ENCODE measurements at regions not wholly inside any gene's neighbourhood (a gene's known extent, or its start where the extent isn't known, plus 50 kb on each side); places are given as distances from the start of the nearest gene placed in this dataset.

DNA sequence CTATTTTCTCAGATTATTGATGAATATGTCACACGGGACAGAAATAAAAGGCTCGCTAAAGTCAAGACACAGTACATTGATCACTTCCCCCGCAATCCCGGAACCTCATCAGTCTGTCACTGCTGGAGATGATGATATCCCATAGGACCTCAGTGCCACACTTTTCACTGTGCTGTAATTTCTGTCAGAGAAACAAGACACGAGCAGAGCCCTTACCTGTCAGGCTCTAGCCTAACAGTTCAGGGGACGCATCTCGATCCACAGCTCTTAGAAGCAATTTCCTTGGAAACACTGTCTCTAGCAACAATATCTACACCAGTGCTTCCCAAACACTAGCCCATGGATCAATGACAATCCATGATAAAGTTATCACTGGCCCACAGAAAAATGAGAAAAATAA lies 140.0 kb downstream of the GRIN2B start:
- no peak for DNase-seq (ENCODE audit: low read depth in 3 of 3)

DNA sequence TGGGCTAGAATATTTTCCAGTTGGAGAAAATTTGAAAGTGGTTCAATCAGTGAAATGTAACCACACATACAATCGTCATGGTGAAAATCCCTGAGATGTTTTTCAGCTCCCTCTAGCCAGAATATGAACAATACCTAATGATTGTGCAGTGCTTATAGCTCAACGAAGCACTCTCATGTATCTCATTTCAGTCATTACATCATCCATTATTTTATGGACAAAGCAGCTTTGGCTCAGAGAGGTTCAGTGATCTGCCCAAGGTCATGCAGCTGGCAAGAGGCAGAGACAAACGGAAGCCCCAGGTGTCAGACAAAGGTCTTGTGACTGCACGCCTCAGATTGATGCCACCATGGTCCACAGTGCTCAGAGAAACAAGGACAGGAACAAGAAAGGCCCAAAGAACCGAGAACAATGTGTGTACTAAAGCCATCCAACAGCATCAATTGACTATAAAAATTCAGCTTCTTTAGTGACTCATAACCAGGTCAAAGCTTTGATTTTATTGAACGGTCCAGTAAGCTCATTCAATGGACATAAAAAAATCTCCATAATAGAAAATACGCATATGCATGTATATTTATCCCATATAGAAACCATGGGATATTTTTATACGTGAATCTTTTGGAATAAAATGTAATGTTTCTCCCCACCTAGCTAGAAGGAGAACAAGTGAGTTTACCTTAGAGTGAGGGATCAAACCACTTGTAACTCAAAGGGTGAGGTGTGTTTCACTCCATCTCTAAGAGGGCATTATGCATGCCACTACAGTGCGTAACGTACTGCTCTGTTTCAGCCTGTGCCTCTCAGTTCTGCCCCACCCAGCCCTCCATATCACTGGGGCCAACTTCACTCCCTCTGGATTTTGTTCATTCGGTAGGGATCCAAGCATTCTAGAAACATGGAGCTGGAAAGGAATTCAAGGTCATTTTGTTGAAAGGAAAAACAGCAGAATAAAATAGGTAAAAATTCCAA lies 141.8 kb downstream of the GRIN2B start:
- no peak for DNase-seq (ENCODE audit: low read depth in 3 of 3)

DNA sequence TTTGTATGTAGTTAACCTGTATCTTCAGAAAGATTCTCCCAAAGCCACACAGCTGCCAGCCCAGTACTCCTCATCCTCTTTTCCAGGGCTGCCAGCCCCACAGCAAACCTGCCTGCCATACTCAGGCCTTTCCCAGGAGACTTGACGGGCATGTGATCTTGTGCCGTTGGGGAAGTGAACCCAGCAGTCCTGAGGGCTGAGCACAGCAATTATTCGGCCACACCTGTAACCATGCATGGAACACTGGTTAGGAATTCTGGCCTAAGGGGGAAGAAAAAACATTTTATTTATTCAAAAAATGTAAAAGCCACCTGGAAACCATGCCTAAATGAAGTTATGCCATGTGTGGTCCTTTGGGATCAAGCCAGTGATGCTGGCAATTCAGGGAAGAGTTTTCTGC lies 145.3 kb downstream of the GRIN2B start:
- DNase-seq (ENCODE audit: low read depth in 3 of 3): no peak

DNA sequence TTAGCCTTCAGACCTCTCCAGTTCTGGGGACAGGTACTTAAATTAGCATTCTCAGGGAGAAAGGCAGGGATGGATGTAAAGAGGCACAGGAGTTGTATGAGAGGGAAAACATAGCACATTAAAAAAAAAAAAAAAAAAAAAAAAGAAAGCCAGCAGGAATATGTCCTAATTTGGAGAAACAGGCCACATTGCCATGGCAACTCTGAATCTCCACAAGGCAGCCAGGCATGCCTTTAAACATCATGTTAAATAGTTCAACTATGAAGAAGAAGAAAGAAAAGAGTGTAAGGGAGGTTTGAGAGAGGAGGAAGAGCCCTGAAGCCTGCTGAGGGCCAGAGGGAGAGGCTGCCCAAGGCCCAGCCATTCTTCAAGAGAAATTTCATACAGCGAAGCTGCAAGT lies 145.8 kb downstream of the GRIN2B start:
- DNase-seq (ENCODE audit: low read depth in 3 of 3): no peak

DNA sequence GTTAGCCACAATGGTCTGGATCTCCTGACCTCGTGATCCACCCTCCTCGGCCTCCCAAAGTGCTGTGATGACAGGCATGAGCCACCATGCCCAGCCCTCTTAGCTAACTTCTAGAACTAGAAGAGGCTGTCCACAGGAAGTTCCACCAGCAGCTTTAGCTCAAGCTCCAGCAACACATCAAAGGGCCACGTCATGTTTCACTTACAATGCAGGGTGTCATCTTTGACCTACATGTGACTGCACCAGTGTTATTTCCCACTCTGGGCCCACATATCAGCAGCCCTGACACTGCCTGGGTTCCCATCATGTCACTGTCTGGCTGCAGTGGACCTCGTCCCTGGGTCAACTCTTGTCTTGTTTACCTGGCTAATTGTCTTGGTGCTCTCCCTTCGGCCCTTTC lies 147.2 kb downstream of the GRIN2B start:
- no peak for DNase-seq (ENCODE audit: low read depth in 3 of 3)

DNA sequence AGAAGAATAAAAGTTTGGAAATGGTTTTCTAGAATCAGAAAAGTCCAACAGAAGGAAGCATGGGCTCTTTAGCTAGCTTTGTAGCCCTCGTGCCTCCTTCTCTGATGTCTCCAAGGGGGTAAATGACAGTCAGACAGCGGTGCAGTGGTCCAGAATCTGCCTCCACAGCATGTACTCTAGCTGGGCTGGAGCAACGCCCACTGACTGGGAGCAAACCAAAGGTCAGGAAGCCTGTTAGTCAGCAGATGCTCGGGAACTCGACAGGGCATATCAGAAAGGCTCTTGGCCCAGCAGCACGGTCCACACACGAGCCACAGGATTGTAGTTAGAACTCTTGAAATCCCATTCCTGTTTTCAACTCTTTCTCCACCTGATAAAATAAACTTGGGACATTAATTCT lies 164.3 kb downstream of the GRIN2B start:
- DNase-seq (ENCODE audit: low read depth in 3 of 3): no peak

DNA sequence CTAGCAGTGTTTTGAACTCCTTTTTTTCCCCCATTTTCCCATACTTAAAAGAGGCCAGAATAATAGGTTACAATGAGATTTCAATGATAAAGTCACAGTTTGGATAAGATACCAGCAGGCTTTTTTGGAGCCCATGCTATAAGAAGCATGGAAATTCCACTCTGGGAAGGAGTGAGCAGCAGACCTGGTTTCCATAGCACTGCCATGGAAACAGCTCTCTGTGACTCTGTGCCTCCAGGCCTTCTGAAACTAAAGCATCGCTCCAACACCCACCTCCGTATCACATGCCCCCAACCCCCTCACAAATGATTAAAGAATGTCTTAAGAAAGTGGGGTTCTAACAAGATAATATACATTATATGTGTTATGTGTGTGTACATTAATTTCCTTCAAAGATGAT lies 165.0 kb downstream of the GRIN2B start:
- no peak for DNase-seq (ENCODE audit: low read depth in 3 of 3)

DNA sequence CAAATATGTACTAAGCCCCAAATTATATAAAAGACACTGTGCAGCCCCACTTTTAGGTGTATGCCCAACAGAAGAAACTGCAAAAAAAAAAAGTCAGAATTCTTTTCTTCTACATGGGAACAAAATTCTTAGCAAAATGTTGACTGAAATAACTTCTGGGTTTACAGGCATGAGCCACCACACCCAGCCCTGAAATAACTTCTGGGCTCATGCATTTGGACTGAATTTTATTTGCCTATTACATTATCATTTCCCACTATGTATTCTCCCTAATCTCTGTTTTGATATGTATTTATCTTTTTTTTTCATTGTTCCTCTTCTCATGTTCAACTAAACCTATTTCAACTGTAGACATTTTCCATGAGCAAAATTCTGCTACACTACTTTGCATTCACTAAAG lies 169.2 kb downstream of the GRIN2B start:
- no peak for DNase-seq (ENCODE audit: low read depth in 3 of 3)

DNA sequence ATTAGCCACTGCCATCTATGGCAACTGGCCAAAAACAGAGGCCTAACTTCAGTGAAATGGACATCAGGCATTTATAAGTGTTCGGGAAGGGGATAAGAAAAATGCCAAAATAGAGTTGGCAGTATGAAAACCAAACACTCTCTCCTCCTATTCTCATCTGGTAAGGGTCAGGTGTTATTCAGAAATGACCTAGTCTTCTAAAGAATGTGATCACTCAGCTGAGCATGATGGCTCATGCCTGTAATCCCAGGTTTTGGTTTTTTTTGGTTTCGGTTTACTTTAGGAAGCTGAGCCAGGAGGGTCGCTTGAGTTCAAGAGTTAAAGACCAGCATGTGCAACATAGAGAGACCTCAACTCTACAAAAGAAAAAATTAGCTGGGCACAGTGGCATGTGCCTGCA lies 170.3 kb downstream of the GRIN2B start:
- no peak for DNase-seq (ENCODE audit: low read depth in 3 of 3)

DNA sequence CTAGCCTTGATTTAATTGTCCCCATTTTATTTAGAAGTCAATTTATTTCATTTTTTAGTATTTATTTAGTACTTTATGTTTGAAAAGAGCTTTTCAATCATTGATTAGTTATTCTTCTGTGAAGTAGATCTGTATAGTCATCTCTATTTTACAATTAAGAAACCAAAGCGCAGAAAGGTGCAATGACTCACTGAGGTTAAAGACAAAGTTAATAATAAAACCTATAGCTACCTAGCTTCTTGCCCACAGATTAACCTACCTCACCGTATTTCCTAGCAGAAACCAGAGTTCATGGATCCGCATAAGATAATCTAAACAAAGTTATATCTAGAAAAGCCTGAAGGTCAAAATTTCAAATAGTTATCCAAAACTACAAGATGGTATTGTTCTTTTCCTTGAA lies 176.4 kb downstream of the GRIN2B start:
- DNase-seq (ENCODE audit: low read depth in 3 of 3): no peak

DNA sequence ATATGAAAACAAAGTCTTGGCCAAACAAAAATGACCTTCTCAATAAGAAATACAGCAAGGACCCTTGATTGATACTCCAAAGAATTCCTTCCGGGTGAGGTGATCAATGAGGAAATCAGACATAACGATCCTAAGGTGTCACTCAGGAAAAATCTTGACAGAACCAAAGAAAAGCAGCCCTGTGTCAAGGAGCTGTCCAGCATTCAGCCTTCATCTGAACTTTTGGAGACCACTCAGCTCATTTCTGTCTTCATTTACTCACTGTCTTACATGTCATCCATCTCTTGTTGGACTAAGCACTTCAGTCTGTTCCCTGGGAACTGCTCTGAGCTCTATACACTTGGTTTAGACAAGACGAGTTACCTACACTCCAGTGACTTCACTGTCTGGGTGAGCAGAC lies 179.9 kb downstream of the GRIN2B start:
- no peak for DNase-seq (ENCODE audit: low read depth in 3 of 3)

DNA sequence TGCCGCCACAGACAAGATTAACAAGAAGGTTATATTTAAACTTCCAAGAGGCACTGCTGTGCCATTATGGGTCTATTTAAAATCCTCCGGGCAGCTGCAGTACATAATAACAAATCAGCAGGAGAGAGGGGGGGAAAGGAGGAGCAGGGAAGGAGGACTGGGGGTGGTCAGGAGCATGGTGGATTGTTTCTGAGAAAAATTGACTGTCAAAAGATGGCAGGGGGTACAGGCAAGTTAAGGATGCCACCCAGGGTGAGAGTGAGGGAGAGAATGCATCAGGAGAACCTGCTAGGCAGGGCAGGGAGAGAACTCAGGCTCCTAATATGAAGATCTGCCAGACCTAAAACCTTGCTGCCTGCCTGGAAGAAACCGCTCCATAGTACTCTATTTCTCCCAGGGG lies 181.8 kb downstream of the GRIN2B start:
- DNase-seq (ENCODE audit: low read depth in 3 of 3): no peak

DNA sequence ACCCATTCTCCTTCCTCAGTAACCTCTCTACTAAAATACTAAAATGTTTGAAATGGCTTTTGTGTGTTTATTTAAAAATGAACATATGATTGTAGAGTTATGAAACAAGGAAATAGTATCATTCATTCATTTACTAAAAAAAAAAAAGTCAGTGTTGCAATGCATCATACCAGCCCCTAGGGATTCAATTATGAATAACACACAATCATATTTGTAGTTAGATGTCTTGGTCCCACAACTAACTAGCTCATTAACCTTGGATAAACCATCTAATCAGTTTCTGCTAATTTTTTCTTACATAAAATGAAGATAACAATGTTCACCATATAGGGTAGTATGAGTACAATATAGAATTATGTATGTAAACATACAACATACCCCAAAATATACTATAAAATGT lies 183.2 kb downstream of the GRIN2B start:
- DNase-seq (ENCODE audit: low read depth in 3 of 3): no peak

DNA sequence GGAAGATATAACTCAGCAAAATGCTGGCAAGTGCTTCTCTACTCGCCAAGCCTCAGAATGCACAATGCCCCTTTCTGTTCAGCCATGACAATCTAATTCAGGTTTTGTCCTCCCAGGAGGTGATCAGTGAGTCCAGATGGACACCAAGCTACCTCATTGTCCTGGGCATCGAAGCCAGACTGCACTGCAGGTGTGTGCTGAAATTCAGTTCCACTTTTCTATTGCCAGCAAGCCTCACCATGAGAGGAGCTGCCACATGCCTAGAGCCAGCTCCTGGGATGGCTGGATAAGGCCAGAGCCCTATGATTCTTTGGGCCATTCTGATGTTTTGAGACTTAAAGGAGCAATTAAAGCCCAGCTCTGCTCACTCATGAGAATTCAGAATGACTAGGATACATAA lies 186.7 kb downstream of the GRIN2B start:
- DNase-seq (ENCODE audit: low read depth in 3 of 3): no peak

DNA sequence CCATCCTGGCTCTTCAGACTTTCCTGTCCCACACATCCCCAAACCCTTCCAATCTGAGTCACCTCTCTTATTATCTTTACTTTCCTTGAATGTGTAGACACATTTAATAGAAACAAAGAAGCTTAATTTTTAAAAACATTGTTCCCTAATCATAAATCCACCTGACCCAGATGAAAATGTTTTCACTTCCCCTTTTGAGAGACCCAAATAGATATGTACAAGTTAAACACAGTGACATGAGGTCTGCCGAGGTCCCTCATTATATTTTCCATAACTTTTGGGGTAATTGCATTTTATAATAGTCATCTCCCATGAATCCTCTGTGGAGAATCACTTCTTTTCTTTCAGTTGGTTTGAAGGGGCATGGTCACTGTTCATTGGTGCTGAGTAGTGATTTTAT lies 191.1 kb downstream of the GRIN2B start:
- DNase-seq (ENCODE audit: low read depth in 3 of 3): no peak

DNA sequence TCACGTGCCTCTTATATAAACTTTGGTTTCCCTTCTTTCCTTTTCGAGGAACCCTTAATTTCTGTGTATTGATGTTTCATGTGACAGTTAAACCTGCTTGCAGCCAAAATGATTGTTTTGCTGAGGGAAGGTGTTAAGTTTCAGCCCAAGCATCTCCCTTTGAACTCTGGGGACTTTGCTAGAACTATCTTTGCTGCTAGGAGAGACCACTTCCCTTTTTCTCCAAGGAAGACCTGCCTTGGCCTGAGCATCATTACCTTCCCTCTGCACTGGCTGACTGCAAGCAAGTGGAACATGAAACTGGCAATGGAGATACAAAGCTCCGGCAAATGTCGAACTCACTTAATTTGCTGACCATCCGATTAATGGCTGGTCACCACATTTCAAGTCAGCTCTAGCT lies 192.8 kb downstream of the GRIN2B start:
- no peak for DNase-seq (ENCODE audit: low read depth in 3 of 3)

DNA sequence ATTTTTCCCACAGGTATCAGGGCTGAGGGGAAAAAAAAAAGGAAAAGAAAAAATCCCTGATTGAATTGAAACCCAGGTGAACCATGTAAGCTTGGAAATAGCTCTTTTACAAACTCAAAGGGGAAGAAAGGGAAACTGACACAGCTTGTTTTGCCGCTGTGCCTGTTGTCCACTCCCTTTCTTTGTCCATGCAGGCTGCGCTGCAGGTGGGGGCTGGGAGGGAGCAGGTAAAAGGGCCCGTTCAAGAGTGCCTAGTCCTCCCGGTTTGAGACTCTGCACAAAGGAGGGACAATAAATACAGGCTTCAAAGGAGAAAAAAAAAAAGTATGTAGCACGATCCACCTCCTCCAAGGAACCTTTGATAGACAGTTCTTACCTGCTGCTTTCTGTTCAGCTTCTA lies 194.8 kb downstream of the GRIN2B start:
- no peak for DNase-seq (ENCODE audit: low read depth in 3 of 3)

DNA sequence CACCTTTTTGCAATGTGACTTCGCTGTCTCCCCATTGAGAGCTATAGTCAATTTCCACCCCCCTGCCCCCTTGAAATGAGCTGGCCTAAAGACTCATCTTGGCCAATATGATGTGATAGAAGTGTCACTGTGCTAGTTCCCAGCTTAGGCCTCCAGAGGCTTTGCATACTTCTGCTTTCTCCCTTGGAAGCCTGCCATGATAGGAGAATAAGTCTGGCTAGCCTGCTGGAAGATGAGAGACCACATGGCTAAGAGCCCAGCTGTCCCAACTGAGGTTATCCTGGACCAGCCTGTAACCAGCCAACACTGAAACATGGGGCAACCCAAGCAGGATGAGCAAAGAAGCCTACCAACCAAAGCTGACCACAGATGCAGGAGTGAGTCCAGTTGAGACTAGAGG lies 196.9 kb downstream of the GRIN2B start:
- DNase-seq (ENCODE audit: low read depth in 3 of 3): no peak

DNA sequence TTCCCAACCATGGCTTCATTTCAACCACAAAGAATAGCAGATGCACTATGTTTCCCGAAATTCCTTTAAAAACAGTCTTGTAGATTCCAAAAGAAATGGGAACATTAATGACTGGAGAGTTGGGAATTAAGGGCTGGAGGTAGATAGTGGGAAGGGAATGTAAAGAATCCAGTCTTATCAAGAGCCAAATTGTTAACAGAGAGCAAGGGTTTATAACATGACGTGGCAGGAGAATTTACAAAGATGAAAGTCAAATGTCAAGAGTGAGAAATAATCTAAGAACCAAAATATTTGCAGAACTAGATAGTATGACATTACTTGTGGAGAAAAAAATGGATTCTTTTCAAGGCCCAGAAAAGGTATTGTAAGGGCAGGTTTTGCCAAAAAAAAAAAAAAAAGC lies 200.9 kb downstream of the GRIN2B start:
- no peak for DNase-seq (ENCODE audit: low read depth in 3 of 3)

DNA sequence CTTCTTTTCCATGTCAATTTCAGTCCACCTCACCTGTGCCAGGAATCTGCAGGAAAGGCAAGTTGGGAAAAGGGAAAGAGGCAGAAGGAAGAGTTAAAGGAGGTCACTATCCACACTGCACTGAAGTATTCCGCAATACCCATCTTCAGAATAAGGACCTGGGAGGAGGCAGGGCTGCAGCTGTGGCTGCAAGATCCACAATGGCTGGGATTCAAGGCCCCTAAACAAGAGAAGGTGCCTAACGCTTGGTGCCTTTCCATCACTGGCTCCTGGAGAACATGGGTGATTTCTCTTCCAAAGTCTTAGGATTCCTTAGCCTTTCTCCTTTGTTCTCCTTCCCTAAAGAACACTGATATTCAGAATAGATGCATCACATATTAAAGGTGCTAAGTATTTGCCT lies 204.0 kb downstream of the GRIN2B start:
- no peak for DNase-seq (ENCODE audit: low read depth in 3 of 3)

DNA sequence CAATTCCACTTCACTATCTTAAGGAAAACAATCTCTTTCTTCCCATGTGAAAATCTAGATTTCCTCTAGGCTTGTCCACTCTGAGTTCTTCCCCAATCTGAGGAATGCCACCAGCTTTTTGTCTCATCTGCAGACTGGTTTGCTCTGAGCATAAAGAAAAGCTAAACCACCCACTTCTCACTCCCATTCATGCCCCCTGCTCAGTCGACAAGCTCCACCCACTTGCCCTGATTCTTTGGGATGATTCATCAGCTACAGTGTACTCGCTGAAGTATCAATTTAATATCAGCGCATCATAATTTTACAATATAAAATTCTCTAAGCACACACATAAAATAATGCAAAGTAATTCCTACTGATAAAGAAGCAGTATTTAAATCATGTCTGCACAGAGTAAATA lies 209.1 kb downstream of the GRIN2B start:
- DNase-seq (ENCODE audit: low read depth in 3 of 3): no peak

DNA sequence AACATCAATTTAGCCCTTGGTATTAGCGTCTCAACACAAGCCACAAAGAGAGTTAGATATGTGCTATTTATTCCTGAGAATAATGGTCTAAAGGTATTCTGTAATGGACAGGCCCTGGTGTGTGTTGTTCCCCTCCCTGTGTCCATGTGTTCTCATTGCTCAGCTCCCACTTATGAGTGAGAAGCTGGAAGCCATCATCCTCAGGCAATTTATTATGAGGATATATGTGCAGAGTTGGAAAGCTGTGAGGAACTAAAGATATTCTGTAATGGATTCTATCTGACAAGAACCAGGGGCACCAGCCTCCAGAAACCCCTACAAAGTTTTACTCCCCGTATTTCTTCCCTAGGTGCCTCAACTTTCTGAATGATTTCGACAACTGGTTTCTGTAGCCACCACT lies 210.8 kb downstream of the GRIN2B start:
- DNase-seq (ENCODE audit: low read depth in 3 of 3): no peak

DNA sequence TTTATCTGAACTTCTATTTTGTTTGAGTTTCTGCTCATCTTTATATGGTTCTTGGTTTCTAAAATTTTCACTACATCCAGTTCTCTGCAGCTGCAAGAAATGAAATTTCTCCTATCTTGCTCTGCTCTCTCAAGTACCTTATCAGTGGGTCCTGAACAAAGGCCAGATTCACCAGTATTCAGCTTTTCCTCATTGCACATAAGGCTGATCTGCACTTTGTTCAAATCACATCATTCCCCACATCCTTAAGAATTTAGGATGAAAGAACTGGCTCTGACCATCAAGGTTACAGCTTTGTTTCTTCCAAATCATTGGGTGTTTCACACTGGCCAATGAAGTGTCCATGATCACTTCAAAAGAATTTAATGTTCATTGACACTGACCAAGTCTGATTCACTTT lies 211.4 kb downstream of the GRIN2B start:
- DNase-seq (ENCODE audit: low read depth in 3 of 3): no peak

DNA sequence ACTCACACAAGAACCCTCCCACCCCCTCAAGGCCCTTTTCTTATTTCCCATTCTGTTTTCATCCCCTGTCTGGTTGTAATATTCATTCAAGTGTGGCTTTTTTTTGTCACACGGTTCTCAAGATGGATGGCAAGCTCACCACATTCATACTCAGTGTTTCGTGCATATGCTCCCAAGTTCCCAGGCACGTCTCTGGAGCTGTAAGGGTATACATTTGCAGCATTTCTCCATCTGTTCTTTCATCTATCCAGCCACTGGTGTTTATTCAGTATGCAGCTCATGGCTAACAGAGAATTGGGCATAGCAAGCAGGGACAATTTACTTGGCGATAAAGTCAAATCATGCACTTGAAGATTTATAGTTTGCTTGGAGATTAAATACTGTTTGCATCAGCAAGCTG lies 212.1 kb downstream of the GRIN2B start:
- no peak for DNase-seq (ENCODE audit: low read depth in 3 of 3)

Data from stimulated activated CD4-positive, alpha-beta T cell treated with anti-CD3 and anti-CD28 coated beads, TNF-alpha, amount 100 ng/mL, for 4 hours (primary cell).